Heart left ventricle (tissue), 16 donors: ENCODE measurements at regions not wholly inside any gene's neighbourhood (a gene's known extent, or its start where the extent isn't known, plus 50 kb on each side); places are given as distances from the start of the nearest gene placed in this dataset.

Experiments used
- ATAC-seq, 4 donors: fragments of 200-7000 bp; cut with Tn5 transposase; one replicate each; pipeline ENCODE4 v1.9.1; 2020 to 2022; ENCODE audit warnings: moderate library complexity in 4 of 4, mild to moderate bottlenecking in 3 of 4, moderate number of reproducible peaks in 1 of 4
- DNase-seq, 5 donors: peaks; one replicate each; pipeline ENCODE4 v3.0.0-alpha.2; 2020
- H3K27ac ChIP-seq, 12 donors: fragments of 200-600 bp; sonication (generic) in 4 of 12; one replicate each; pipeline versions ENCODE4 v1.5.0 to v1.8.0; 2016 to 2022; ENCODE audit warnings: mild to moderate bottlenecking in 2 of 12
- H3K27me3 ChIP-seq, 9 donors: fragments of 200-600 bp; sonication (generic) in 2 of 9; one replicate each; pipeline versions ENCODE4 v1.5.1 to v1.8.0; 2016 to 2022; ENCODE audit warnings: mild to moderate bottlenecking in 3 of 9
- H3K36me3 ChIP-seq, 9 donors: fragments of 200-600 bp; sonication (generic) in 2 of 9; one replicate each; pipeline versions ENCODE4 v1.5.0 to v1.8.0; 2018 to 2022; ENCODE audit warnings: mild to moderate bottlenecking in 2 of 9
- H3K4me1 ChIP-seq, 12 donors: fragments of 200-600 bp; sonication (generic) in 4 of 12; one replicate each; pipeline versions ENCODE4 v1.5.0 to v1.8.0; 2016 to 2022; ENCODE audit warnings: mild to moderate bottlenecking in 3 of 12
- H3K4me3 ChIP-seq, 12 donors: fragments of 200-600 bp; sonication (generic) in 4 of 12; one replicate each; pipeline versions ENCODE4 v1.5.0 to v1.8.0; 2017 to 2022; ENCODE audit warnings: mild to moderate bottlenecking in 9 of 12, moderate library complexity in 4 of 12
- H3K9me3 ChIP-seq, 12 donors: fragments of 200-600 bp; sonication (generic) in 4 of 12; one replicate each; pipeline versions ENCODE4 v1.5.0 to v1.8.0; 2016 to 2022; ENCODE audit warnings: mild to moderate bottlenecking in 1 of 12
- POLR2A ChIP-seq, 2 donors: fragments of 450-650 bp; IDR thresholded peaks; one replicate each; pipeline ENCODE4 v1.6.1; 2017; ENCODE audit warnings: antibody characterized with exemption in 2 of 2, mild to moderate bottlenecking in 2 of 2, moderate library complexity in 2 of 2
- WGBS, 4 donors: extraction: QIAGEN DNeasy Blood & Tissue Kit in 2 of 4; methylation state at CpG; one replicate each; pipeline versions ENCODE4 v1.1.5 to v1.1.7; 2013 to 2018; 5-methylcytosine and 5-hydroxymethylcytosine counted together
- intact Hi-C, 10 donors: fragments of 100-400 bp; cut with DNase I; formaldehyde crosslinking; loops; one replicate each; pipeline versions ENCODE4 v1.11.1 to v1.14.2; 2022
- TF ChIP-seq, protein P1 (sequence below), 12 donors: fragments of 200-600 bp; sonication (generic) in 4 of 12; IDR thresholded peaks; one replicate each; pipeline versions ENCODE4 v1.5.0 to v1.8.0; 2018 to 2022; ENCODE audit warnings: antibody characterized with exemption in 12 of 12, mild to moderate bottlenecking in 5 of 12
- donor health status: ischemic (EF 13 %, LVEDD 7.1; RV severe dilation, severe dysfunction).
- donor health status: healthy with polysubstance abuse.
- donor health status: DM: no; HTN: yes; CAD: no.
- donor health status: DM: no; HTN: no; CAD: no.
- donor health status: ischemic (EF 25% LVEDD 6.9; RV normal size, moderate dysfunction).
- donor health status: ischemic (EF 25% LVEDD 5.7; RV mildly dilated, moderate dysfunction).
- donor health status: healthy.
- donor health status: DM: yes; HTN: yes; CAD: no.
- donor health status: ischemic (EF 35%, LVEDD 5.7; RV mildly dilated, moderate dysfunction).
- donor health status: nonischemic (EF 11% LVEDD 7.7; RV severe dilation, severe dysfunction).
- donor health status: DM: yes; HTN: yes; CAD: no.
- donor health status: PGD.
- donor health status: ischemic (EF 29% LVEDD 5.4; RV normal size, mild dysfunction).
- donor health status: nonischemic (EF 23%, LVEDD 6.1; RV moderate dilation, normal function).

DNA sequence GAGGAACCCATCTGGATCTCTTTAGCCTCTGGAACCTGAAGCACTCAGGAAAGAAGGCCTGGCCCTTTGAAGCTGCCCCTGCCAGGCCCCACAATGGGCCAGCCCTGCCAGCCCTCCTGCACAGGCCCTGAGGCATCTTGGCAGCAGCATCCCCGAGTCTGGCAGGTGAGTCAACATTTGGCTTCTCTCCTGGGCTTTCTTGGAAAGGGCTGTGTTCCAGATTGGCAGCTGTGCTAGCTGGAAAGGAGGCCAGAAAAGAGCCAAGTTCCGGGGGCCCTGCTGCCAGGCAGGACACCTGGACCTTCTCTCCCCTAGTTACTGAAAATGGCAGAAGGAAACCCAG is 187.2 kb downstream of the SHQ1 start:
- 26 to 56% (median 30%) methylated on average over 2 of the region's 2 CpGs for WGBS, 4 donors
- TF ChIP-seq POLR2A (IDR thresholded peaks at IDR 0.05), result no peak
- TF ChIP-seq, protein P1, sequence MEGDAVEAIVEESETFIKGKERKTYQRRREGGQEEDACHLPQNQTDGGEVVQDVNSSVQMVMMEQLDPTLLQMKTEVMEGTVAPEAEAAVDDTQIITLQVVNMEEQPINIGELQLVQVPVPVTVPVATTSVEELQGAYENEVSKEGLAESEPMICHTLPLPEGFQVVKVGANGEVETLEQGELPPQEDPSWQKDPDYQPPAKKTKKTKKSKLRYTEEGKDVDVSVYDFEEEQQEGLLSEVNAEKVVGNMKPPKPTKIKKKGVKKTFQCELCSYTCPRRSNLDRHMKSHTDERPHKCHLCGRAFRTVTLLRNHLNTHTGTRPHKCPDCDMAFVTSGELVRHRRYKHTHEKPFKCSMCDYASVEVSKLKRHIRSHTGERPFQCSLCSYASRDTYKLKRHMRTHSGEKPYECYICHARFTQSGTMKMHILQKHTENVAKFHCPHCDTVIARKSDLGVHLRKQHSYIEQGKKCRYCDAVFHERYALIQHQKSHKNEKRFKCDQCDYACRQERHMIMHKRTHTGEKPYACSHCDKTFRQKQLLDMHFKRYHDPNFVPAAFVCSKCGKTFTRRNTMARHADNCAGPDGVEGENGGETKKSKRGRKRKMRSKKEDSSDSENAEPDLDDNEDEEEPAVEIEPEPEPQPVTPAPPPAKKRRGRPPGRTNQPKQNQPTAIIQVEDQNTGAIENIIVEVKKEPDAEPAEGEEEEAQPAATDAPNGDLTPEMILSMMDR (IDR thresholded peaks at IDR 0.05), result no peak
- DNase-seq (peak; percentile 73 to 86 (median 78)), ATAC-seq (peak; percentile 97 to 99 (median 98))
- Histone ChIP-seq H3K4me3 (no peak overlapping the region), H3K36me3 (no peaks in the 10 kb centered on the region), H3K9me3 (no peaks in the 10 kb centered on the region), H3K27me3 (peaks cover 0 to 10% (median 2%) of the 10 kb centered on the region in 9 donors), H3K27ac (peak overlapping the region in 3 of 12 donors; percentile 17 to 53 (median 41)), H3K4me1 (peaks cover 0 to 13% (median 2%) of the 10 kb centered on the region in 12 donors)
- intact Hi-C loops, result loop anchor here in 6 of 10 donors (2.0 to 10.0 kb wide), 5 partner anchors 160 to 179 kb away; no protein-coding TSS in a partner anchor

DNA sequence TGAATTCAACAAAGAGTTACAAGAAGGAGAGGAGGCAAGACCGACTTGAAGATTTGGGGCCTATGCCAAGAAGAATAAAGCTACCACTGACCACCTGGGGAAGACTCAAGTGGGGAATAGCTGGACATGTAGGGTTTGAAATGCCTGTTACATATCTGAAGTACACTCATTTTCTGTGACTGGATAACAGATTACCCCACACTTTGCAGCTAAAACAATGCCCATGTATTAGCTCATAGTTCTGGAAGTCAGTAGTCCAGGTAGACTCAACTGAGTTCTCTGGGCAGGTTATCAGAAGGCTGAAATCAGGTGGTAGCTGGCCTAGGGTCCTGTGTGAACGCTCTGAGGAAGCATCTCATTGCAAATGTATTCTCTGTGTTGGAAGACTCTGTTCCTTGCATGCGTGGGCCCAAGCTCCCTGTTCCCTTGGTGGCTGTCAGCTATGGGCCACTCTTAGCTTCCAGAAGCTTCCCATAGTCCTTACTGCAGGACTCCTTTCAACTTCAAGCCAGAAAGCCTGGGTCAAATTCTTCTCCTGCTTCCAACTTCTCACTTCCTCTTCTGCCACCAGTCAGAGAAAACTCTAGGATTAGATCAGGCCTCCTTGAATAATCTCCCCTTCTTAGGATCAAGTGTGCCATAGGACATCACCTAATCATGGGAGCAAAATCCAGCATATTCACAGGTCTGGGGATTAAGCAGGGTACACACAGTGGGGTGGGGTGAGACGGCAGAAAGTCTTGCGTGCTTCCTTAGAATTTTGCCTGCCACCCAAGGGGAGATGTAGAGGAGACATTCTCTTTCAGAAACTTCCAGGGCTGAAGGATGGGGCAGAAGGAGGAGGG is 187.8 kb downstream of the SHQ1 start:
- Histone ChIP-seq H3K27me3 (peaks cover 0 to 16% (median 8%) of the 10 kb centered on the region in 9 donors), H3K4me1 (peaks cover 0 to 17% (median 3%) of the 10 kb centered on the region in 12 donors), H3K36me3 (no peaks in the 10 kb centered on the region), H3K27ac (peak overlapping the region in 3 of 12 donors; percentile 17 to 53 (median 41)), H3K9me3 (no peaks in the 10 kb centered on the region), H3K4me3 (no peak overlapping the region)
- intact Hi-C loops, result loop anchor here in 6 of 10 donors (2.0 to 10.0 kb wide), 5 partner anchors 160 to 178 kb away; no protein-coding TSS in a partner anchor
- DNase-seq (no peak), ATAC-seq (no peak)
- TF ChIP-seq, protein P1 (IDR thresholded peaks at IDR 0.05), result no peak
- TF ChIP-seq POLR2A (IDR thresholded peaks at IDR 0.05), result no peak
- WGBS, 4 donors, result 91 to 94% (median 92%) methylated on average over 5 of the region's 5 CpGs

DNA sequence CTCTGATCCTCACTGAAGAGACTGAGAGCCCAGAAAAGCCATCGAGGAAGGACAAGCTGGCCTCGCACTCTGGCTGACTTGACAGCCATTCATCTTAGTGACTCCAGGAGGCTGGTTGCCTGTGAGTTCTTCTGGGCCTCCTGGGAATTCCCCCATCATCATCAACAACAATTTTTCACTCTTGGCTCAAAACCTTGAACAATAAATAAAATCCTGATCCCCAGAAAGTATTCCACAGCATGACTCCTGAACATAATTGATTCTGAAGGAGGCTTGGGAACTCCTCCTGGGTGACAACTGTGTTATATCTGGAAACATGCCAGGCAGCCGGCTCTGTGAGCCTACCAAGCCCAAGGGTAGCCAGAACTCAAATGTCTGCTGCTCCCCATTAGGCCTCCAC is 188.6 kb downstream of the SHQ1 start:
- TF ChIP-seq, protein P1 (IDR thresholded peaks at IDR 0.05), result no peak
- TF ChIP-seq POLR2A (IDR thresholded peaks at IDR 0.05), result no peak
- ATAC-seq, result no peak
- intact Hi-C loops, result no loop called here

DNA sequence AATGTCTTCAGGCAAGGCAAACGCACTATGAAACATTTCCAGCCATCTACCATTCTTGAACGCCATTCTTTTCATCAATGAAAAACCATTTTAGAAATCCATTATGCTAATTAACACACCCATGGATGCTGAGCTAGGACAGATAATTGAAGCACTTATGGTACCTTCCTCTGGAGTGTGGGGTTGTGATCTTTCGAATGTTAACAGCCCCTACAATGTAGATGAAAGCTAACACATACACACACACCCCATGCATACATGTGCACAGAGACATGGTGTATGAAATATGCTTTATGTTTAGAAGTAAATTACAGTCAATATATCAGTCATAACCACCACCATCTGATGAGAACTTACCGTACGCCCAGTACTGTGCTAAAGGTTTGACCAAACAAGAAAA is 189.1 kb downstream of the SHQ1 start:
- intact Hi-C loops, result no loop called here
- no peak for TF ChIP-seq POLR2A (IDR thresholded peaks at IDR 0.05)
- TF ChIP-seq, protein P1 (IDR thresholded peaks at IDR 0.05), result no peak
- Histone ChIP-seq H3K27ac (no peak overlapping the region), H3K36me3 (no peaks in the 10 kb centered on the region), H3K9me3 (no peaks in the 10 kb centered on the region), H3K4me3 (no peak overlapping the region), H3K27me3 (peaks cover 0 to 24% (median 14%) of the 10 kb centered on the region in 9 donors), H3K4me1 (peaks cover 0 to 23% (median 6%) of the 10 kb centered on the region in 12 donors)
- no peak for DNase-seq
- 95 to 98% (median 97%) methylated on average over 5 of the region's 5 CpGs for WGBS, 4 donors
- no peak for ATAC-seq

More for the DNA sequence above, 188.6 kb downstream of the SHQ1 start:
- H3K4me1 ChIP-seq, result peaks cover 0 to 23% (median 6%) of the 10 kb centered on the region in 12 donors
- no peak overlapping the region for H3K27ac ChIP-seq
- DNase-seq, result no peak
- H3K27me3 ChIP-seq, result peaks cover 0 to 24% (median 14%) of the 10 kb centered on the region in 9 donors
- WGBS, 4 donors, result 61 to 74% (median 71%) methylated on average over 3 of the region's 3 CpGs
- no peaks in the 10 kb centered on the region for H3K9me3 ChIP-seq
- H3K36me3 ChIP-seq, result no peaks in the 10 kb centered on the region
- H3K4me3 ChIP-seq, result no peak overlapping the region
